MCF 10A (cell line): ENCODE measurements at regions not wholly inside any gene's neighbourhood (a gene's known extent, or its start where the extent isn't known, plus 50 kb on each side); places are given as distances from the start of the nearest gene placed in this dataset.

Experiments
- BruUV-seq: library from RNA; stranded (reverse); fragments of 400-500 nt; replicated peaks from 2 replicates; lab custom pipeline; 2021; lab: Mats Ljungman, UMichigan
- CTCF ChIA-PET: fragments of 300-600 bp; sonication (Branson Sonifier 250); formaldehyde crosslinking; extraction: SDS; loops from one replicate; lab custom pipeline; 2021; ENCODE audit warnings: antibody characterized with exemption, inconsistent platforms; lab: Yijun Ruan, JAX
- POLR2A ChIA-PET: fragments of 300-600, 350-650 bp; sonication (Branson Sonifier 250); formaldehyde crosslinking; extraction: SDS; loops from one replicate; lab custom pipeline; 2020; ENCODE audit warnings: antibody characterized with exemption, inconsistent platforms; lab: Yijun Ruan, JAX
- DNase-seq: peaks from one replicate; pipeline ENCODE4 v3.0.0-alpha.2; 2018; ENCODE audit not compliant: unreplicated experiment
- H3K27ac Mint-ChIP-seq: one replicate; pipeline ENCODE4 v1.8.0; 2022; ENCODE audit warnings: mild to moderate bottlenecking, low read depth, mixed read lengths; ENCODE audit not compliant: unreplicated experiment
- H3K27me3 Mint-ChIP-seq: one replicate; pipeline ENCODE4 v1.8.0; 2022; ENCODE audit warnings: mixed read lengths; ENCODE audit not compliant: insufficient read depth, unreplicated experiment
- H3K36me3 Mint-ChIP-seq: one replicate; pipeline ENCODE4 v1.8.0; 2022; ENCODE audit warnings: mild to moderate bottlenecking, moderate library complexity, mixed read lengths; ENCODE audit not compliant: insufficient read depth, unreplicated experiment
- H3K4me1 Mint-ChIP-seq: one replicate; pipeline ENCODE4 v1.8.0; 2022; ENCODE audit warnings: mixed read lengths; ENCODE audit not compliant: insufficient read depth, unreplicated experiment
- H3K4me3 Mint-ChIP-seq: one replicate; pipeline ENCODE4 v1.8.0; 2022; ENCODE audit warnings: mild to moderate bottlenecking, moderate library complexity, mixed read lengths; ENCODE audit not compliant: unreplicated experiment
- H3K9me3 Mint-ChIP-seq: one replicate; pipeline ENCODE4 v1.8.0; 2022; ENCODE audit warnings: mixed read lengths; ENCODE audit not compliant: unreplicated experiment
- CTCF ChIP-seq: fragments of 200-600 bp; IDR thresholded peaks from one replicate; pipeline ENCODE4 v1.8.0; 2022; ENCODE audit warnings: antibody characterized with exemption, mild to moderate bottlenecking; ENCODE audit not compliant: unreplicated experiment
- intact Hi-C: fragments of 100-400 bp; cut with micrococcal nuclease; formaldehyde crosslinking; loops from 2 replicates; pipeline ENCODE4 v1.14.1; 2022

GRCh38 chr2:234583331-234583730, 86.5 kb upstream of the ARL4C start:
- POLR2A ChIA-PET, result interaction anchor here (0.6 kb wide), 1 partner anchor 12 kb away, joined by 3 read pairs; no protein-coding TSS in a partner anchor
- no TSS peak for BruUV-seq

GRCh38 chr2:234580686-234581085, 83.8 kb upstream of the ARL4C start:
- Mint-ChIP-seq H3K27me3 (peaks cover 25% of the 10 kb centered on the region), H3K27ac (no peak overlapping the region), H3K4me1 (no peaks in the 10 kb centered on the region), H3K9me3 (no peaks in the 10 kb centered on the region), H3K4me3 (no peak overlapping the region), H3K36me3 (no peaks in the 10 kb centered on the region)
- TF ChIP-seq CTCF, result no peak
- intact Hi-C loops, result no loop called here
- BruUV-seq, result no TSS peak
- DNase-seq, result no peak
- POLR2A ChIA-PET, result interaction anchor here (0.5 kb wide), 1 partner anchor 131 kb away, joined by 3 read pairs; no protein-coding TSS in a partner anchor
- CTCF ChIA-PET, result no interaction called here

More at GRCh38 chr2:234583331-234583730, 86.5 kb upstream of the ARL4C start:
- no peak overlapping the region for H3K27ac Mint-ChIP-seq
- no peaks in the 10 kb centered on the region for H3K9me3 Mint-ChIP-seq
- no peak for TF ChIP-seq CTCF
- H3K4me1 Mint-ChIP-seq, result no peaks in the 10 kb centered on the region
- no peaks in the 10 kb centered on the region for H3K36me3 Mint-ChIP-seq
- DNase-seq, result no peak
- CTCF ChIA-PET, result interaction anchor here (1.3 kb wide), 1 partner anchor 533 kb away, joined by 3 read pairs; no protein-coding TSS in a partner anchor
- intact Hi-C loops, result no loop called here
- no peak overlapping the region for H3K4me3 Mint-ChIP-seq
- H3K27me3 Mint-ChIP-seq, result peaks cover 25% of the 10 kb centered on the region

- Mint-ChIP-seq H3K27ac (no peak overlapping the region), H3K27me3 (peaks cover 25% of the 10 kb centered on the region), H3K9me3 (no peaks in the 10 kb centered on the region), H3K36me3 (no peaks in the 10 kb centered on the region), H3K4me1 (no peaks in the 10 kb centered on the region), H3K4me3 (no peak overlapping the region)
- TF ChIP-seq CTCF, result no peak
- no peak for DNase-seq
- CTCF ChIA-PET, result no interaction called here
- no TSS peak for BruUV-seq
- intact Hi-C loops, result no loop called here
- POLR2A ChIA-PET, result no interaction called here
Observed at GRCh38 chr2:234579231-234579962, 82.5 kb upstream of the ARL4C start.

- Mint-ChIP-seq H3K9me3 (no peaks in the 10 kb centered on the region), H3K27ac (no peak overlapping the region), H3K4me1 (no peaks in the 10 kb centered on the region), H3K27me3 (peaks cover 22% of the 10 kb centered on the region), H3K4me3 (no peak overlapping the region), H3K36me3 (no peaks in the 10 kb centered on the region)
- intact Hi-C loops, result no loop called here
- ChIA-PET POLR2A (no interaction called here), CTCF (interaction anchor here (0.6 kb wide), 1 partner anchor 33 kb away, joined by 3 read pairs; no protein-coding TSS in a partner anchor)
- TF ChIP-seq CTCF, result no peak
- no TSS peak for BruUV-seq
- DNase-seq, result no peak
Observed at GRCh38 chr2:234578389-234578788, 81.5 kb upstream of the ARL4C start.
